Activated naive CD4-positive, alpha-beta T cell treated with anti-CD3 and anti-CD28 coated beads, Interleukin-2, amount 50 U/mL, for 72 hours (primary cell): ENCODE measurements at regions not wholly inside any gene's neighbourhood (a gene's known extent, or its start where the extent isn't known, plus 50 kb on each side); places are given as distances from the start of the nearest gene placed in this dataset.

Experiments used
- ATAC-seq, 2 donors: fragments of 150-1000 bp; cut with Tn5 transposase; 2 replicates each; pipeline ENCODE4 v1.10.0; 2021; ENCODE audit warnings: mild to moderate bottlenecking in 2 of 2, moderate library complexity in 2 of 2
- DNase-seq, 2 donors: peaks; one replicate each; pipeline ENCODE4 v3.0.0; 2021 to 2022; ENCODE audit warnings: low spot score in 2 of 2
- H3K27ac Mint-ChIP-seq, 2 donors: one replicate each; pipeline ENCODE4 v1.8.0; 2022; ENCODE audit warnings: mild to moderate bottlenecking in 2 of 2, mixed read lengths in 2 of 2
- H3K36me3 Mint-ChIP-seq, 2 donors: one replicate each; pipeline ENCODE4 v1.8.0; 2022; ENCODE audit warnings: mixed read lengths in 2 of 2
- H3K9me3 Mint-ChIP-seq, 2 donors: one replicate each; pipeline ENCODE4 v1.8.0; 2022; ENCODE audit warnings: mixed read lengths in 2 of 2

DNA sequence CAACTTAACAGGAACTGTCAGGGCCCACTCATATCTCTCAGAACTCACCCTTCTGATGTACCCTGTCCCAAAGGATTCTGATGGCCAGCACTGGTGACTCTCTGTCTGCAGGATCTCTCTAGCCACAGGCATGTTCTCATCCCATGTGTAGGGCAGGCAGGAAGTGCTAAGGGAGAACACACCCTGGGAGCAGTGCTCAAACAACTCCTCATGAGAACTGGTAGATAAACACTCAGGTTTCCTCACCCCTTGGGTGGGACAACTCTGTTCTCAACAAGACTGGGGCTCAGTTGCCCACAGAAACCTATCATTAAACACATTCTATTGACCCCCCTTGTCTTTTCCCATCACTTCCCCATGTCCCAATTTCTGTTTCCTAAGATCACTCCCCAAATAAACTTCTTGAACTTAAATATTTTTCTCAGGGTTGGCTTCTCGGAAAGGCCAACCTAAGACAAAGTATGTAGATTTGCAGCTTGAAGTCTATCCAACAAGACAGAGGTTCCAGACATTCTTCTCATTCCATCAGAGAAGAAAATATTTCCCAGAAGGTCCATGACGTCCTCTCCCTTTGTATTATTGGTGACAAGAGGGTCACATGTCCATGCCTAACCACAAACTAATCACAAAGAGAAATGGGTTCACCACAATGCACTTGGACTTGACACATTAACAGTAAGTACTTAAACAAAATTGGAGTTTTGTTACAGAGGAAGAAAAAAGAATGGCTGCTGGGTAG, 276.6 kb upstream of the GADL1 start:
- Mint-ChIP-seq H3K9me3 (peaks cover 3 to 23% of the 10 kb centered on the region in 2 donors), H3K27ac (no peak overlapping the region), H3K36me3 (peaks cover 4 to 8% of the 10 kb centered on the region in 2 donors)
- ATAC-seq = no peak
- DNase-seq = no peak

DNA sequence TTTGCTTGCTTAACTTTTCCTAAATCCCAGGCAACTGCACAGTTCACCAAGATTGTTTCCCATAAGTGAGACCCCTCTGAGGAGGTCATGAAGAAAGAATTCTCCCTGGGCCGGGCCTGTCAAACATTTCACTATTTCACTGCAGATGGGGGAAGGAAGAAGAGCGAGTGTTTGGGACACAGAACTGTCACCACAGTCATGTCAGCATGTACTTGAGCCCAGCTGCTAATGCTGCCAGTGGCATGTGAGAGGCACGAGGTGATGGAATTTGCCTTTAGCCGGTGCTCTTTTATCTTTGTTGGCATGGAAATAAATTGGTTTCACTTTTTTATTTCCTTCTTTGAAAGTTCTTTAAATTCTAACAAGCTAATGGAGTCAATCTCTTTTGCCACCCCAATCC, 277.9 kb upstream of the GADL1 start:
- peaks cover 4 to 8% of the 10 kb centered on the region in 2 donors for H3K36me3 Mint-ChIP-seq
- no peak for DNase-seq
- no peak overlapping the region for H3K27ac Mint-ChIP-seq
- peaks cover 3 to 25% of the 10 kb centered on the region in 2 donors for H3K9me3 Mint-ChIP-seq
- no peak for ATAC-seq

DNA sequence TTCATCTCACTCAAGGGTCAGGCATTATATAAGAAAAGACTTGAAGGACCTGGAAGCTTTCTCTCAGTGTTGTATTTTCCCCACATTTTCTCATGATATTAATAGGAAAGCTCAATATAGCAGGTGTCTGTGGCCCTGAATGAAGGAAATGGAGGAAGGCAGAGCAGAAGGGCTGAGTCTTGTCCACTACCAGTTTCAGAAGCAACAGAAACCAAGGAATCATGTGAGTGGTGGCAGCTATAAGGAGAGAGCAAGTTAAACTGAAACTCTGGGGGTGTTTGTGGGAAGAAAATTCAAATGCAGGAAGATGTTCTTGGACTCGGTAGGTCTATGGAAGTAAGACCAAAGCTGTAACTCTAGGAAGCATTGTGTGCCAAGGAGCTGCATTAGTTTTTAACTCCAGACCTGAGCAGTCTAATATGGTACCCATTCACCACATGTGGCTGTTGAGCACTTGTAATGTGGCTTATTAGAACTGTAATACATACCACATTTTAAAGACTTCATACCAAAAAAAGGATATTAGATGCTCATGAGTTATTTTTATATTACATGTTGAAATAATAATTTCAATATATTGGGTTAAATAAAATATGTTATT, 278.8 kb upstream of the GADL1 start:
- Mint-ChIP-seq H3K36me3 (peaks cover 4 to 8% of the 10 kb centered on the region in 2 donors), H3K27ac (no peak overlapping the region), H3K9me3 (peaks cover 3 to 24% of the 10 kb centered on the region in 2 donors)
- no peak for DNase-seq
- no peak for ATAC-seq

DNA sequence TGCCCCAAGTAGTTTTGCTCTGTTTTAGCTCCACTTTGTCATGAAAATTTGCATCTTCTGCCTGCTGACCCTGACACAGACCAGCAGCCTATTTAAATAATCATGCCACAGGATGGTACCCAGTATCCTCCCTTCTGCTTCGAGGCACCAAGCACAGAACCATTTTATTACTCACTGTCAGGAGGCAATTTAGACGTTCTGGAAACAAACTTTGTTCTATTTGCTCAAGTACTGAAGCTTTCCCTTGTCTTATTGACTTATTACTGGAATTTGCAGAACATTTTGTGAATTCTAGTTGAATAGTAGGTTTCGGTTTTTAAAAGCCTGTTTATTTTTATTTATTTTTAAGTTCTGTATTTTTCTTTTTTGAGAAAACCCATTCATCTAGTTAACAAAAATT, 279.6 kb upstream of the GADL1 start:
- peaks cover 4 to 8% of the 10 kb centered on the region in 2 donors for H3K36me3 Mint-ChIP-seq
- H3K9me3 Mint-ChIP-seq = peaks cover 3 to 24% of the 10 kb centered on the region in 2 donors
- DNase-seq = no peak
- H3K27ac Mint-ChIP-seq = no peak overlapping the region
- no peak for ATAC-seq

GRCh38 chr3:31176045-31176444, 281.6 kb upstream of the GADL1 start:
- DNase-seq (no peak), ATAC-seq (no peak)
- H3K36me3 Mint-ChIP-seq = peaks cover 8% of the 10 kb centered on the region in 2 donors
- H3K9me3 Mint-ChIP-seq = peaks cover 3 to 17% of the 10 kb centered on the region in 2 donors
- no peak overlapping the region for H3K27ac Mint-ChIP-seq

GRCh38 chr3:31178467-31178866, 284.0 kb upstream of the GADL1 start:
- H3K9me3 Mint-ChIP-seq = peaks cover 0 to 9% of the 10 kb centered on the region in 2 donors
- ATAC-seq (no peak), DNase-seq (no peak)
- peaks cover 0 to 4% of the 10 kb centered on the region in 2 donors for H3K36me3 Mint-ChIP-seq
- no peak overlapping the region for H3K27ac Mint-ChIP-seq

DNA sequence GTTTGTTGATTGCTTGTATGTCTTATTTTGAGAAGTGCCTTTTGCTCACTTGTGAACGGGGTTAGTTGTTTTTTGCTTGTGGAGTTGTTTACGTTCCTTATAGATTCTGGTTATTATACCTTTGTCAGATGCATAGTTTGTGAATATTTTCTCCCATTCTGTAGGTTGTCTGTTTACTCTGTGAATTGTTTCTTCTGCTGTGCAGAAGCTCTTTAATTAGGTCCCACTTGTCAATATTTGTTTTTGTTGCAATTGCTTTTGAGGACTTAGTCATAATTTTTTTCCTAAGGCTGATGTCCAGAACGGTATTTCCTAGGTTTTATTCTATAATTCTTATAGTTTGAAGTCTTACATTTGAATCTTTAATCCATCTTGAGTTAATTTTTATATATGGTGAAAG, 285.3 kb upstream of the GADL1 start:
- H3K36me3 Mint-ChIP-seq = peaks cover 0 to 4% of the 10 kb centered on the region in 2 donors
- H3K9me3 Mint-ChIP-seq = peaks cover 0 to 7% of the 10 kb centered on the region in 2 donors
- DNase-seq = no peak
- no peak for ATAC-seq
- no peak overlapping the region for H3K27ac Mint-ChIP-seq

- H3K36me3 Mint-ChIP-seq = peaks cover 0 to 4% of the 10 kb centered on the region in 2 donors
- H3K9me3 Mint-ChIP-seq = peaks cover 0 to 5% of the 10 kb centered on the region in 2 donors
- no peak for ATAC-seq
- H3K27ac Mint-ChIP-seq = no peak overlapping the region
- DNase-seq = no peak
Observed at GRCh38 chr3:31180274-31180673, 285.8 kb upstream of the GADL1 start.

- peaks cover 0 to 5% of the 10 kb centered on the region in 2 donors for H3K9me3 Mint-ChIP-seq
- ATAC-seq (no peak), DNase-seq (no peak)
- H3K27ac Mint-ChIP-seq = no peak overlapping the region
- peaks cover 0 to 4% of the 10 kb centered on the region in 2 donors for H3K36me3 Mint-ChIP-seq
Observed at GRCh38 chr3:31181661-31182060, 287.2 kb upstream of the GADL1 start.

GRCh38 chr3:31182661-31183060, 288.2 kb upstream of the GADL1 start:
- ATAC-seq = no peak
- Mint-ChIP-seq H3K36me3 (peaks cover 0 to 4% of the 10 kb centered on the region in 2 donors), H3K27ac (no peak overlapping the region), H3K9me3 (no peaks in the 10 kb centered on the region)
- DNase-seq = no peak

GRCh38 chr3:31184261-31185061, 290.0 kb upstream of the GADL1 start:
- DNase-seq = no peak
- Mint-ChIP-seq H3K36me3 (peaks cover 0 to 4% of the 10 kb centered on the region in 2 donors), H3K27ac (no peak overlapping the region), H3K9me3 (no peaks in the 10 kb centered on the region)
- ATAC-seq = no peak

DNA sequence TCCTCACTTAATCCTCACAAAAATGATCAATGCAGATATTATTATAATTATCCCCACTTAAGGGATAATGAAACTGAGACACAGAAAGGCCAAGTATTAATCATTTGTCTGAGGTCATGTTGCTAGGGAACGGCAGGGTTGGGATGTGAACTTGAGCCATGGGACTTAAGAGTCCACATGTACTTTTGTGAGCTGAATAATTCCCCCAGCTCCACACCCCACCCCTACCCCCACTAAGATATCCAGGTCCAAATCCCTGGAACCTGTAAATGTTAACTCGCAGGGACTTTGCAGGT, 290.5 kb upstream of the GADL1 start:
- Mint-ChIP-seq H3K36me3 (peaks cover 0 to 3% of the 10 kb centered on the region in 2 donors), H3K9me3 (no peaks in the 10 kb centered on the region), H3K27ac (no peak overlapping the region)
- DNase-seq = no peak
- ATAC-seq = no peak

DNA sequence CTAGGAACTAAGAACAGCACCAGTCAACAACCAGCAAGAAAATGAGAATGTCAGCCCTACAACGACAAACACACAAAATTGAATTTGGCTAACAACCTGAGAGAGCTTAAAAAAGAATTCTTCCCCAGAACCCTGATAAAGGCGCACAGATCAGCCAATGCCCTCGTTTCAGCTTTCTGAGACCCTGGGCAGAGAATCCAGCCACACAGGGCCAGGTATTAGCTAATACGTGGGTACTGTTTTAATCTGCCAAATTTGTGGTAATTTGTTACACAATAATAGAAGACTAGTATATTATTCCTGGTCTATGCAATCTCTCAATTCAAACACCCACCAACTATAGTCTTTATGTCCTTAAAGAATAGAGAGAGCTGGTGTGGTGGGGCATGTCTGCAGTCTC, 291.6 kb upstream of the GADL1 start:
- no peaks in the 10 kb centered on the region for H3K9me3 Mint-ChIP-seq
- ATAC-seq = no peak
- no peaks in the 10 kb centered on the region for H3K36me3 Mint-ChIP-seq
- no peak overlapping the region for H3K27ac Mint-ChIP-seq
- no peak for DNase-seq

DNA sequence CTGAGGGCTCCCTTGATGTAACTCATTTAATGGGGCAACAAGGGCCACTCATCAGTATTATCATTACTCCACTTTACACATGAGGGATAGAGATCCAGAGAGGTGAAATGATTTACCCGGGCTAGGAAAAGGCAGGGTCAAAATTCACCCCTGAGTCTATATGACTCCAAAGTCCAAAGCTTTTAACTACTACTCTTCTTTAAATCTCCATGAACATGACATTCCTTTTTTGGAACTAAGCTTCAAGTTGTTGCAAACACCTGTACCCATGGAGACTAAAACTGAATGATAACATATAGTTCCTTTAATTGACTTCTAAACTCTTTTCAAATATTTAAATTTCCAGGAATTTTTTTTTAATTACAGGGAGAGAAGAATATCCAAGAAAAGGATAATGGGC, 292.9 kb upstream of the GADL1 start:
- no peaks in the 10 kb centered on the region for H3K36me3 Mint-ChIP-seq
- peaks cover 0 to 6% of the 10 kb centered on the region in 2 donors for H3K9me3 Mint-ChIP-seq
- ATAC-seq (no peak), DNase-seq (no peak)
- H3K27ac Mint-ChIP-seq = no peak overlapping the region

DNA sequence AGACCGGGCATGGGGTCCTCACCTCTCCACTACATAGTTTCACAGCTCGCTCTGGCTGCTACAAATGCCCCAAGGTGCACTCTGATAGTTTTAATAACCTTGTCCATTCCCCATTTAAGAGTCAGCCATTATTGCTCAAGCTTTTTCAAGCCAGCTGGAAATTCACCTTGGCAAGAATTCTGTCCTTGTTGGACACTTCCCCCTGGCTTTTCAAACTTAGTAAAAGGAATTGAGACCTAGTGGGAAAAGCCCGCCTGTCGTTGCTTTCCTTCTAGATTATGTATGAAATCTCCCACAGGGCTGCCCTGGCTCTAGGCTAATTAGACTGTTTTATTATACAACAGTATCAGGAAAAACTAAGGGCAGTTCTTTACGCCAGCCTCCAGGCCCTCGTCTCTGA, 293.7 kb upstream of the GADL1 start:
- DNase-seq (no peak), ATAC-seq (no peak)

GRCh38 chr3:31189330-31189729, 294.9 kb upstream of the GADL1 start:
- Mint-ChIP-seq H3K9me3 (peaks cover 5 to 13% of the 10 kb centered on the region in 2 donors), H3K27ac (no peak overlapping the region), H3K36me3 (peaks cover 5% of the 10 kb centered on the region in 2 donors)
- DNase-seq (no peak), ATAC-seq (no peak)

More for the DNA sequence above, 293.7 kb upstream of the GADL1 start:
- H3K9me3 Mint-ChIP-seq = peaks cover 1 to 8% of the 10 kb centered on the region in 2 donors
- H3K36me3 Mint-ChIP-seq = peaks cover under 1 to 2% of the 10 kb centered on the region in 2 donors
- no peak overlapping the region for H3K27ac Mint-ChIP-seq

DNA sequence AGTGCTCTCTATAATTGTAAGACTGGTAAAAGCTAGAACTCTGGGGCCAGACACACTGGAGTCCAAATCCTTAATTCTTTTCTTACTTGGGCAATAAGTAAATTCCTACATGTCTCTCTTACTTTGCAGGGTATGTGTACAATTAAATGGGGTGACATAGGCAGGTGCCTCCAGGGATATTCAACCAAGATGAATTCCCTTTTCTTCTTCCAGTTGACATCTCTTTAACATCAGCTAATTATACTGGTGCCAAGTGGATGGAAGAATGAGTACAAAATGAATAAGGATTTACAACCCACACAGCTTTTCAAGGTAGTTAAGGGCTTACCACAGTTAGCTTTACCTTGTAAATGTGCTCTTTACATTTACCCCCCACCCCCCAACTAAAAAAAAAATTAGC, 295.5 kb upstream of the GADL1 start:
- DNase-seq = no peak
- peaks cover 5% of the 10 kb centered on the region in 2 donors for H3K36me3 Mint-ChIP-seq
- no peak for ATAC-seq

More for the DNA sequence above, 295.5 kb upstream of the GADL1 start:
- Mint-ChIP-seq H3K27ac (no peak overlapping the region), H3K9me3 (peaks cover 5 to 13% of the 10 kb centered on the region in 2 donors)
